HL-60 (cell line): ENCODE measurements at regions not wholly inside any gene's neighbourhood (a gene's known extent, or its start where the extent isn't known, plus 50 kb on each side); places are given as distances from the start of the nearest gene placed in this dataset.

Source experiments
- POLR2AphosphoS5 ChIP-seq: IDR thresholded peaks from 2 replicates; pipeline ENCODE4 v1.6.1; 2012; ENCODE audit warnings: low read depth
- REST ChIP-seq: IDR thresholded peaks from 2 replicates; pipeline ENCODE4 v1.6.1; 2012; ENCODE audit warnings: low read depth; ENCODE audit not compliant: insufficient replicate concordance
- SPI1 ChIP-seq: IDR thresholded peaks from 2 replicates; pipeline ENCODE4 v1.6.1; 2012; ENCODE audit warnings: low read depth, mild to moderate bottlenecking, borderline replicate concordance
- TF ChIP-seq, protein P1 (sequence below): IDR thresholded peaks from one replicate; pipeline ENCODE4 v1.5.1; 2011; ENCODE audit warnings: low read length, control low read depth, inconsistent platforms; ENCODE audit not compliant: insufficient read depth

DNA sequence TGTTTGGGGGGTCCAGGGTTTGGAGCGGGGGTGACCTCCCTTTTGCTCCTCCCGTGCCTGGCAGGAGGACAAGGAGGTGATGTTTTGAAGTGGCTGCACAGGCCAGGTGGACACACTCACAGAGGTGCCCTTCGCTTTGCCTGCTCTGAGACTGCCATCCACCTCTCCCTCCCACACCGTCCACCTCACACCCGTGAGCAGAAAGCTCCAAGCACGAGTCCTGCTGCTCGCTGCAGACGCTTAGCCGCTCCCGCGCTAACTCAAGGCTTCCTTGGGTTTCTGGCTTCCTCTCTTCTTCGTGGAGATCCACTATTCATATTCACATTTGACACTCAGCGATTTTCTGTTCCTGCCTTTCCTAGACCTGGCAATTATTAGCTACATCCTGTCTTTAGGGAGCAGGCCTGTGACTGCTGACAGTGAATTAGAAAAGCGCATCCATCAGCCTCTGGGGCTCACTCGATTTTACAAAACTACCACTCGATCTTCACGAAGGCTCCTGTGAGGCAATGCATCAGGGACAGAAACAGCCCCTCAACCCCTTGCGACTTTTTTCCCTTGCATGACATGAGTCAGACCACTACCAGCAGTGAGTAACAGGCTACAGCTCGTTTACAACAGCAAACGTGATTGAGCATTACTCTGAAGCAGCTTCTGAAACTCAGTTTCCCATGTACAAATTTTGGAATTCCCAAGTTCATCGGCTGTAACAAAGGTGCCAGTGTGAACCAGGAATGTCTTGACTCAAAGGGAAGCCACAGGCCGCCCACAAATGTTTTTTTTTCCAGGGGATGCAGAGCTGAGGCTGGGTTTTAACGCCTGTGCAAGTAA is 238.7 kb upstream of the SOX11 start:
- TF ChIP-seq POLR2AphosphoS5 (no peak), REST (no peak), SPI1 (no peak)
- TF ChIP-seq, protein P1, sequence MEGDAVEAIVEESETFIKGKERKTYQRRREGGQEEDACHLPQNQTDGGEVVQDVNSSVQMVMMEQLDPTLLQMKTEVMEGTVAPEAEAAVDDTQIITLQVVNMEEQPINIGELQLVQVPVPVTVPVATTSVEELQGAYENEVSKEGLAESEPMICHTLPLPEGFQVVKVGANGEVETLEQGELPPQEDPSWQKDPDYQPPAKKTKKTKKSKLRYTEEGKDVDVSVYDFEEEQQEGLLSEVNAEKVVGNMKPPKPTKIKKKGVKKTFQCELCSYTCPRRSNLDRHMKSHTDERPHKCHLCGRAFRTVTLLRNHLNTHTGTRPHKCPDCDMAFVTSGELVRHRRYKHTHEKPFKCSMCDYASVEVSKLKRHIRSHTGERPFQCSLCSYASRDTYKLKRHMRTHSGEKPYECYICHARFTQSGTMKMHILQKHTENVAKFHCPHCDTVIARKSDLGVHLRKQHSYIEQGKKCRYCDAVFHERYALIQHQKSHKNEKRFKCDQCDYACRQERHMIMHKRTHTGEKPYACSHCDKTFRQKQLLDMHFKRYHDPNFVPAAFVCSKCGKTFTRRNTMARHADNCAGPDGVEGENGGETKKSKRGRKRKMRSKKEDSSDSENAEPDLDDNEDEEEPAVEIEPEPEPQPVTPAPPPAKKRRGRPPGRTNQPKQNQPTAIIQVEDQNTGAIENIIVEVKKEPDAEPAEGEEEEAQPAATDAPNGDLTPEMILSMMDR = no peak
